Neural cell (in vitro differentiated cells): ENCODE measurements at regions not wholly inside any gene's neighbourhood (a gene's known extent, or its start where the extent isn't known, plus 50 kb on each side); places are given as distances from the start of the nearest gene placed in this dataset.

Source experiments
- EP300 ChIP-seq: fragments of 450-650 bp; conservative IDR thresholded peaks from 2 replicates; pipeline ENCODE4 v1.6.1; 2014; ENCODE audit warnings: antibody characterized with exemption, mild to moderate bottlenecking, moderate library complexity; ENCODE audit not compliant: poor library complexity, severe bottlenecking
- EZH2 ChIP-seq: fragments of 200-600, 300-800 bp; shearing (Covaris generic), sonication (generic); IDR thresholded peaks from 2 replicates; pipeline ENCODE4 v1.6.1; 2014; ENCODE audit warnings: antibody characterized with exemption, low read length, borderline replicate concordance, mild to moderate bottlenecking; ENCODE audit not compliant: insufficient read depth, poor library complexity, severe bottlenecking
- MXI1 ChIP-seq: fragments of 450-650 bp; conservative IDR thresholded peaks from 2 replicates; pipeline ENCODE4 v1.6.1; 2014; ENCODE audit warnings: antibody characterized with exemption, mild to moderate bottlenecking; ENCODE audit not compliant: poor library complexity, severe bottlenecking
- POLR2AphosphoS5 ChIP-seq: IDR thresholded peaks from 2 replicates; pipeline ENCODE4 v1.6.1; 2012
- TF ChIP-seq, protein P1 (sequence below): fragments of 450-650 bp; IDR thresholded peaks from 2 replicates; pipeline ENCODE4 v1.5.1; 2014; ENCODE audit warnings: antibody characterized with exemption, mild to moderate bottlenecking, moderate library complexity; ENCODE audit not compliant: poor library complexity, severe bottlenecking

DNA sequence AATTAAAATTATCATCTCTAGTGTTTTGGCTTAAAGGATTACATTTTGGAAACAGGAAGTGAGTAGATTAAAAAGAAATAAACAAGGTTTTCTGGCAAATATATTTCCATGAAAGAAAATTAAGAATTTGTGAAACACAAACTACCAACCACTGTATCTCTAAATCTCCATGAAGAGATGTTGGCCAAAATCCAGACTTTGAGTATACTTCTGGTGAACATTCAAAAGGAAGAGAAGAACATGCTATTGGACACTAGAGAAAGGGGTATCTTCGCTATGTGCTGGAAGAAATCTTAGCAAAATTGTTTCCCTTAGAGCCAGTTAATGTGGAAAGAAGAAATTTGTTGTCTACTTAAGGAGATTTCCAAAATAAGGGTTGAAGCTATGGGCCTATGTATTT, 710.4 kb upstream of the CTNND2 start:
- TF ChIP-seq EP300 (no peak), POLR2AphosphoS5 (no peak), MXI1 (no peak), EZH2 (no peak)
- TF ChIP-seq, protein P1, sequence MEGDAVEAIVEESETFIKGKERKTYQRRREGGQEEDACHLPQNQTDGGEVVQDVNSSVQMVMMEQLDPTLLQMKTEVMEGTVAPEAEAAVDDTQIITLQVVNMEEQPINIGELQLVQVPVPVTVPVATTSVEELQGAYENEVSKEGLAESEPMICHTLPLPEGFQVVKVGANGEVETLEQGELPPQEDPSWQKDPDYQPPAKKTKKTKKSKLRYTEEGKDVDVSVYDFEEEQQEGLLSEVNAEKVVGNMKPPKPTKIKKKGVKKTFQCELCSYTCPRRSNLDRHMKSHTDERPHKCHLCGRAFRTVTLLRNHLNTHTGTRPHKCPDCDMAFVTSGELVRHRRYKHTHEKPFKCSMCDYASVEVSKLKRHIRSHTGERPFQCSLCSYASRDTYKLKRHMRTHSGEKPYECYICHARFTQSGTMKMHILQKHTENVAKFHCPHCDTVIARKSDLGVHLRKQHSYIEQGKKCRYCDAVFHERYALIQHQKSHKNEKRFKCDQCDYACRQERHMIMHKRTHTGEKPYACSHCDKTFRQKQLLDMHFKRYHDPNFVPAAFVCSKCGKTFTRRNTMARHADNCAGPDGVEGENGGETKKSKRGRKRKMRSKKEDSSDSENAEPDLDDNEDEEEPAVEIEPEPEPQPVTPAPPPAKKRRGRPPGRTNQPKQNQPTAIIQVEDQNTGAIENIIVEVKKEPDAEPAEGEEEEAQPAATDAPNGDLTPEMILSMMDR, result no peak
